PC-3 (cell line): ENCODE measurements at regions not wholly inside any gene's neighbourhood (a gene's known extent, or its start where the extent isn't known, plus 50 kb on each side); places are given as distances from the start of the nearest gene placed in this dataset.

Source experiments
- ATAC-seq: fragments of 200-7000 bp; cut with Tn5 transposase; 2 replicates; pipeline ENCODE4 v1.9.1; 2020; ENCODE audit warnings: mild to moderate bottlenecking, moderate library complexity
- BruUV-seq: library from RNA; stranded (reverse); fragments of 400-500 nt; replicated peaks from 2 replicates; lab custom pipeline; 2021; lab: Mats Ljungman, UMichigan
- CTCF ChIA-PET: fragments of 300-600 bp; sonication (Branson Sonifier 250); formaldehyde crosslinking; loops from one replicate; lab custom pipeline; 2022; ENCODE audit warnings: antibody characterized with exemption; lab: Charles Lee
- POLR2A ChIA-PET: fragments of 300-600 bp; sonication (Branson Sonifier 250); formaldehyde crosslinking; loops from one replicate; lab custom pipeline; 2022; ENCODE audit warnings: antibody characterized with exemption; ENCODE audit not compliant: unreplicated experiment; lab: Charles Lee
- DNase-seq: peaks from one replicate; pipeline ENCODE4 v3.0.0-alpha.2; 2015
- H2AFZ ChIP-seq: fragments of 300-600 bp; sonication (generic); 2 replicates; pipeline ENCODE4 v1.6.0; 2016; ENCODE audit warnings: antibody characterized with exemption, low read length
- H3F3A ChIP-seq: fragments of 300-600 bp; sonication (generic); one replicate; pipeline ENCODE4 v1.6.0; 2017; ENCODE audit warnings: antibody characterized with exemption, low read length, control low read depth, mild to moderate bottlenecking; ENCODE audit not compliant: unreplicated experiment
- H3K27ac ChIP-seq: fragments of 300-600 bp; sonication (generic); 2 replicates; pipeline ENCODE4 v1.5.1; 2016; ENCODE audit warnings: mild to moderate bottlenecking, low read length
- H3K27me3 ChIP-seq: fragments of 300-600 bp; sonication (generic); 2 replicates; pipeline ENCODE4 v1.6.1; 2016; ENCODE audit warnings: low read length, mixed read lengths
- H3K36me3 ChIP-seq: fragments of 300-600 bp; sonication (generic); 2 replicates; pipeline ENCODE4 v1.6.1; 2016; ENCODE audit warnings: low read depth, mixed run types, low read length, mixed read lengths
- H3K4me1 ChIP-seq: fragments of 300-600 bp; sonication (generic); 2 replicates; pipeline ENCODE4 v1.5.1; 2016; ENCODE audit warnings: low read length; ENCODE audit not compliant: insufficient read depth
- H3K4me2 ChIP-seq: fragments of 300-600 bp; sonication (generic); 2 replicates; pipeline ENCODE4 v1.6.0; 2016; ENCODE audit warnings: low read length
- H3K4me3 ChIP-seq: fragments of 300-600 bp; sonication (generic); 2 replicates; pipeline ENCODE4 v1.5.1; 2016; ENCODE audit warnings: mild to moderate bottlenecking, low read length, mixed read lengths
- H3K79me2 ChIP-seq: fragments of 300-600 bp; sonication (generic); 2 replicates; pipeline ENCODE4 v1.6.1; 2017; ENCODE audit warnings: low read length, mixed read lengths
- H3K9ac ChIP-seq: fragments of 300-600 bp; sonication (generic); 2 replicates; pipeline ENCODE4 v1.6.0; 2016; ENCODE audit warnings: mild to moderate bottlenecking, low read length
- H3K9me2 ChIP-seq: fragments of 300-600 bp; sonication (generic); replicated peaks from 2 replicates; pipeline ENCODE4 v1.6.1; 2016; ENCODE audit warnings: mixed run types, low read length, mixed read lengths
- H3K9me3 ChIP-seq: fragments of 300-600 bp; sonication (generic); 2 replicates; pipeline ENCODE4 v1.6.1; 2016; ENCODE audit warnings: low read length, mixed read lengths
- H4K20me1 ChIP-seq: fragments of 300-600 bp; sonication (generic); 2 replicates; pipeline ENCODE4 v1.6.1; 2016; ENCODE audit warnings: low read length, mixed read lengths
- EZH2 ChIP-seq: fragments of 300-600 bp; sonication (generic); IDR thresholded peaks from one replicate; pipeline ENCODE4 v1.6.1; 2017; ENCODE audit warnings: antibody characterized with exemption, mild to moderate bottlenecking, low read length; ENCODE audit not compliant: unreplicated experiment
- EZH2phosphoT487 ChIP-seq: fragments of 300-600 bp; sonication (generic); IDR thresholded peaks from 2 replicates; pipeline ENCODE4 v1.6.1; 2018; ENCODE audit warnings: mild to moderate bottlenecking, antibody characterized with exemption, low read length, borderline replicate concordance
- intact Hi-C: fragments of 100-400 bp; cut with micrococcal nuclease; formaldehyde crosslinking; loops from 2 replicates; pipeline ENCODE4 v1.9.0; 2023
- TF ChIP-seq, protein P1 (sequence below): fragments of 300-600 bp; sonication (generic); conservative IDR thresholded peaks from 2 replicates; pipeline ENCODE4 v1.5.1; 2017; ENCODE audit warnings: antibody characterized with exemption, low read depth, mild to moderate bottlenecking, low read length

DNA sequence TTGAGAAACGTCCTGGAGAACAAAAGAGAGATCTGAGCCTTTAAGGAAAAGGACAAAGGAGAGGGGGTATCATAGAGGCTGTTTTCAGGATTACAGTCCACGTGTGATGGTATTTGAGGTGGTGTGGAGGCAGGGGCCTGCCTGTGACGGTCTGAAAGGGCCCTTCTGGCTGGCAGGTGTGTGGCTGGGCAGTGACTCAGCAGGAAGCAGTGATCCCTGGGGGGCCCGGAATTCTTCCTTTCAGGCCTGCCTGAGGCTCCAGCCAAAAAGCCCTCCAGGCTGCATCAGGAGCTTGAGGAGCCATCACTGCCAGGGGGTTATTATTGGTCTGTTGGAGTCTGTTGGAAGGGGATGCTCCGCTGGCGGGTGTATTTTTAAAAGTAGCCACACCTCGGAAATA, 97.2 kb upstream of the TMEM18 start:
- intact Hi-C loops = no loop called here
- ATAC-seq = no peak

DNA sequence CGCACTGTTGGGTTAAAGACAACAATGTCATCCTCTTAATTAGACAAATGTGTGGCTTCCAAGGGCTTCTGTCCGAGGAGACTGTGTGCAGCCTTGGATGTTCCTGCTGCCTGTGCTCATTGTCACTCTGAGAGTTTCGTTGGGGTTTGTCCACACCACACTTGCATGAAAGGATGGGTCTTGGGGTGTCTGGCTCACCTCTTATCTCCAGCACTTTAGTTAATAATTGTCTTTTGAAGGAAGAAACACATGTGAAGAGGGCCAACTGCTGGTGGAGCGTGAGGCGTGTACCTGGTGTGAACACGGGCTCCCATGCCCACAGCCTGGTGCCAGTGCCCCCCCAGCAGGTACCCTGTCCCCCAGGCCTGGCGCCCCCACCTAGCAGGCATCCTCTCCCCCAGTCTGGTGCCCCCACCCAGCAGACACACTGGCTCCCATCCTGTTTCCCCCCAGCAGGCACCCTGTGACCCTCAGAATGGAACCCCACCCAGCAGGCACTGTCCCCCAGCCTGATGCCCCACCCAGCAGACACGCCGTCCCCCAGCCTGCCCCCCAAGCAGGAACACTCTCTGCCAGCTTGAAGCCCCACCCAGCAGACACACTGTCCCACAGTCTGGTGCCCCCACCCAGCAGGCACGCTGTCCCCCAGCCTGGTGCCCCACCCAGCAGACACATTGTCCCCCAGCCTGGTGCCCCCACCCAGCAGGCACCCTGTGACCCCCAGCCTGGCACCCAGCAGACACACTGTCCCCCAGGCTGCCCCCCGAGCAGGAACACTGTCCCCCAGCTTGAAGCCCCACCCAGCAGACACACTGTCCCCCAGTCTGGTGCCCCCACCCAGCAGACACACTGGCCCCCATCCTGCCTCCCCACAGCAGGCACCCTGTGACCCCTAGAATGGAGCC, 96.3 kb upstream of the TMEM18 start:
- Histone ChIP-seq H3K9ac (no peak overlapping the region), H3K4me1 (no peaks in the 10 kb centered on the region), H3F3A (no peaks in the 10 kb centered on the region), H3K9me3 (no peaks in the 10 kb centered on the region), H3K79me2 (no peaks in the 10 kb centered on the region), H3K4me3 (no peak overlapping the region), H2AFZ (no peak overlapping the region), H3K4me2 (no peak overlapping the region), H3K9me2 (no peaks in the 10 kb centered on the region), H3K36me3 (no peaks in the 10 kb centered on the region), H3K27ac (no peak overlapping the region), H4K20me1 (no peaks in the 10 kb centered on the region), H3K27me3 (peaks cover 42% of the 10 kb centered on the region)
- intact Hi-C loops = no loop called here
- ChIA-PET POLR2A (no interaction called here), CTCF (no interaction called here)
- TF ChIP-seq EZH2 = no peak
- TF ChIP-seq, protein P1, sequence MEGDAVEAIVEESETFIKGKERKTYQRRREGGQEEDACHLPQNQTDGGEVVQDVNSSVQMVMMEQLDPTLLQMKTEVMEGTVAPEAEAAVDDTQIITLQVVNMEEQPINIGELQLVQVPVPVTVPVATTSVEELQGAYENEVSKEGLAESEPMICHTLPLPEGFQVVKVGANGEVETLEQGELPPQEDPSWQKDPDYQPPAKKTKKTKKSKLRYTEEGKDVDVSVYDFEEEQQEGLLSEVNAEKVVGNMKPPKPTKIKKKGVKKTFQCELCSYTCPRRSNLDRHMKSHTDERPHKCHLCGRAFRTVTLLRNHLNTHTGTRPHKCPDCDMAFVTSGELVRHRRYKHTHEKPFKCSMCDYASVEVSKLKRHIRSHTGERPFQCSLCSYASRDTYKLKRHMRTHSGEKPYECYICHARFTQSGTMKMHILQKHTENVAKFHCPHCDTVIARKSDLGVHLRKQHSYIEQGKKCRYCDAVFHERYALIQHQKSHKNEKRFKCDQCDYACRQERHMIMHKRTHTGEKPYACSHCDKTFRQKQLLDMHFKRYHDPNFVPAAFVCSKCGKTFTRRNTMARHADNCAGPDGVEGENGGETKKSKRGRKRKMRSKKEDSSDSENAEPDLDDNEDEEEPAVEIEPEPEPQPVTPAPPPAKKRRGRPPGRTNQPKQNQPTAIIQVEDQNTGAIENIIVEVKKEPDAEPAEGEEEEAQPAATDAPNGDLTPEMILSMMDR = no peak
- no peak for TF ChIP-seq EZH2phosphoT487
- no TSS peak for BruUV-seq
- ATAC-seq (no peak), DNase-seq (no peak)

More for the DNA sequence above, 97.2 kb upstream of the TMEM18 start:
- Histone ChIP-seq H3F3A (no peaks in the 10 kb centered on the region), H3K36me3 (no peaks in the 10 kb centered on the region), H3K9me3 (no peaks in the 10 kb centered on the region), H3K27me3 (peaks cover 49% of the 10 kb centered on the region), H4K20me1 (no peaks in the 10 kb centered on the region), H3K79me2 (no peaks in the 10 kb centered on the region), H3K4me1 (no peaks in the 10 kb centered on the region), H2AFZ (no peak overlapping the region), H3K4me2 (no peak overlapping the region), H3K9me2 (no peaks in the 10 kb centered on the region), H3K4me3 (no peak overlapping the region), H3K9ac (no peak overlapping the region), H3K27ac (no peak overlapping the region)
- no peak for DNase-seq
- ChIA-PET CTCF (no interaction called here), POLR2A (no interaction called here)
- no peak for TF ChIP-seq EZH2phosphoT487
- no peak for TF ChIP-seq EZH2
- TF ChIP-seq, protein P1 = no peak
- BruUV-seq = no TSS peak

DNA sequence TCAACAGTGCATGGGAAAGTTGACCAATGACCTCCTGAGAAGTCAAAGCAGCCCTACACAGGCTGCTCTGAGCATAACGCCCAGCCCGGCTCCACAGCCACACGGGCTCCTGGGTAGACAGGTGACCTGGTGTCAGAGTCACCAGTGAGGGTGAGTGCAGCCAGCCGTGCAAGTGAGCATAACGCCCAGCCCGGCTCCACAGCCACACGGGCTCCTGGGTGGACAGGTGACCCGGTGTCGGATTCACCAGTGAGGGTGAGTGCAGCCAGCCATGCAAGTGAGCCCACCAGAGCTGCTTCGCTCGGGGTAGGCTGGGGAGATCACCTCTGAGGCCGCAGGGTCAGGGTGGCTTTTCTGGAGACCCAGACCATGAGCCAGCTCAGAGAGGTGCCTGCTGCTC, 94.3 kb upstream of the TMEM18 start:
- TF ChIP-seq EZH2phosphoT487 (no peak), EZH2 (no peak)
- TF ChIP-seq, protein P1 = no peak
- H4K20me1 ChIP-seq = no peaks in the 10 kb centered on the region
- ChIA-PET CTCF (no interaction called here), POLR2A (no interaction called here)
- H3K4me1 ChIP-seq = no peaks in the 10 kb centered on the region
- H3K4me3 ChIP-seq = no peak overlapping the region
- H3K9me2 ChIP-seq = no peaks in the 10 kb centered on the region
- no peak for ATAC-seq
- no peak overlapping the region for H3K27ac ChIP-seq
- DNase-seq = no peak
- no peaks in the 10 kb centered on the region for H3K9me3 ChIP-seq
- BruUV-seq = no TSS peak
- H3F3A ChIP-seq = no peaks in the 10 kb centered on the region
- peaks cover 44% of the 10 kb centered on the region for H3K27me3 ChIP-seq
- intact Hi-C loops = no loop called here
- H3K9ac ChIP-seq = no peak overlapping the region
- no peaks in the 10 kb centered on the region for H3K36me3 ChIP-seq
- no peaks in the 10 kb centered on the region for H3K79me2 ChIP-seq
- H2AFZ ChIP-seq = no peak overlapping the region
- H3K4me2 ChIP-seq = no peak overlapping the region
